ENCODE measurements at regions not wholly inside any gene's neighbourhood (a gene's known extent, or its start where the extent isn't known, plus 50 kb on each side); places are given as distances from the start of the nearest gene placed in this dataset.

GRCh38 chr13:76707360-76707759 is 178.8 kb downstream of the KCTD12 start:
- H3K4me3 Mint-ChIP-seq = no peak overlapping the region
- no peaks in the 10 kb centered on the region for H3K9me3 Mint-ChIP-seq
- Histone ChIP-seq H3K23me2 (ENCODE audit: insufficient read length, low read depth, low read length, poor library complexity, severe bottlenecking) (no peaks in the 10 kb centered on the region), H4K20me1 (ENCODE audit: control insufficient read depth, insufficient read depth, insufficient read length) (no peaks in the 10 kb centered on the region), H3K9me3 (ENCODE audit: control insufficient read depth, low read depth, low read length) (no peaks in the 10 kb centered on the region), H3K27me3 (ENCODE audit: insufficient read depth, low read length) (no peaks in the 10 kb centered on the region), H2BK5ac (ENCODE audit: insufficient read length, low read length) (no peak overlapping the region), H2BK20ac (ENCODE audit: low read depth, low read length, poor library complexity, severe bottlenecking) (no peak overlapping the region), H3K79me2 (ENCODE audit: insufficient read depth, low read length) (no peaks in the 10 kb centered on the region), H3K9ac (ENCODE audit: extremely low read depth, insufficient read length, low read length) (no peak overlapping the region), H3K27ac (ENCODE audit: insufficient read length, low read depth, low read length) (no peak overlapping the region), H3K4me1 (ENCODE audit: insufficient read depth, low read length) (no peaks in the 10 kb centered on the region), H3K56ac (ENCODE audit: insufficient read length, low read depth, low read length) (no peak overlapping the region), H3K79me1 (ENCODE audit: insufficient read depth, low read depth, low read length, poor library complexity, severe bottlenecking) (no peaks in the 10 kb centered on the region), H2AFZ (ENCODE audit: low read length) (no peak overlapping the region), H4K5ac (ENCODE audit: insufficient read length, low read depth, low read length) (no peak overlapping the region), H2AK5ac (ENCODE audit: insufficient read length, low read length) (no peak overlapping the region), H3K4me2 (ENCODE audit: insufficient read depth, insufficient read length, low read length) (no peak overlapping the region), H2BK12ac (ENCODE audit: insufficient read length, low read depth, low read length) (no peak overlapping the region), H3K23ac (ENCODE audit: insufficient read length, low read depth, low read length) (no peak overlapping the region), H4K8ac (replicated peaks; ENCODE audit: insufficient read length, low read depth, low read length) (no peak overlapping the region), H3K18ac (ENCODE audit: insufficient read length, low read depth, low read length) (no peak overlapping the region), H2BK15ac (ENCODE audit: low read depth, low read length) (no peak overlapping the region), H2BK120ac (ENCODE audit: low read depth, low read length, poor library complexity, severe bottlenecking) (no peak overlapping the region), H3K14ac (ENCODE audit: insufficient read depth, low read length) (no peak overlapping the region), H3K4ac (ENCODE audit: low read depth, low read length) (no peak overlapping the region), H4K91ac (ENCODE audit: insufficient read length, low read depth, low read length) (no peak overlapping the region), H3T11ph (ENCODE audit: low read length) (no peak overlapping the region)
- DNase-seq = no peak
- TF ChIP-seq, protein P1, sequence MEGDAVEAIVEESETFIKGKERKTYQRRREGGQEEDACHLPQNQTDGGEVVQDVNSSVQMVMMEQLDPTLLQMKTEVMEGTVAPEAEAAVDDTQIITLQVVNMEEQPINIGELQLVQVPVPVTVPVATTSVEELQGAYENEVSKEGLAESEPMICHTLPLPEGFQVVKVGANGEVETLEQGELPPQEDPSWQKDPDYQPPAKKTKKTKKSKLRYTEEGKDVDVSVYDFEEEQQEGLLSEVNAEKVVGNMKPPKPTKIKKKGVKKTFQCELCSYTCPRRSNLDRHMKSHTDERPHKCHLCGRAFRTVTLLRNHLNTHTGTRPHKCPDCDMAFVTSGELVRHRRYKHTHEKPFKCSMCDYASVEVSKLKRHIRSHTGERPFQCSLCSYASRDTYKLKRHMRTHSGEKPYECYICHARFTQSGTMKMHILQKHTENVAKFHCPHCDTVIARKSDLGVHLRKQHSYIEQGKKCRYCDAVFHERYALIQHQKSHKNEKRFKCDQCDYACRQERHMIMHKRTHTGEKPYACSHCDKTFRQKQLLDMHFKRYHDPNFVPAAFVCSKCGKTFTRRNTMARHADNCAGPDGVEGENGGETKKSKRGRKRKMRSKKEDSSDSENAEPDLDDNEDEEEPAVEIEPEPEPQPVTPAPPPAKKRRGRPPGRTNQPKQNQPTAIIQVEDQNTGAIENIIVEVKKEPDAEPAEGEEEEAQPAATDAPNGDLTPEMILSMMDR (conservative IDR thresholded peaks at IDR 0.05) = no peak
- WGBS (ENCODE audit: extremely low coverage, insufficient read length, low lambda C conversion rate) = no CpG with 5 or more reads among the region's 3 CpGs
- H3K36me3 Mint-ChIP-seq (ENCODE audit: insufficient read depth in 1 of 3, low read depth in 3 of 3) = no peaks in the 10 kb centered on the region
- H3K27me3 Mint-ChIP-seq (ENCODE audit: low read depth) = no peaks in the 10 kb centered on the region
- H3K4me1 Mint-ChIP-seq = no peaks in the 10 kb centered on the region
- no peak overlapping the region for H3K27ac Mint-ChIP-seq
